ENCODE measurements at regions not wholly inside any gene's neighbourhood (a gene's known extent, or its start where the extent isn't known, plus 50 kb on each side); places are given as distances from the start of the nearest gene placed in this dataset.

GRCh38 chr2:117086943-117087250 is 727.6 kb upstream of the DDX18 start:
- Histone ChIP-seq H3K27me3 (ENCODE audit: insufficient read depth, low read length) (no peaks in the 10 kb centered on the region), H3K9ac (ENCODE audit: low read length) (no peak overlapping the region), H4K20me1 (ENCODE audit: insufficient read depth, low read length) (no peaks in the 10 kb centered on the region), H3K79me2 (ENCODE audit: insufficient read depth, low read length) (no peaks in the 10 kb centered on the region), H3K9me2 (ENCODE audit: low read depth, low read length) (no peaks in the 10 kb centered on the region), H3K4me3 (ENCODE audit: low read depth, low read length, poor library complexity, severe bottlenecking) (no peak overlapping the region), H3K4me2 (ENCODE audit: low read length) (no peak overlapping the region), H3K9me3 (ENCODE audit: low read length) (no peaks in the 10 kb centered on the region), H3K27ac (ENCODE audit: low read depth, low read length, poor library complexity, severe bottlenecking) (no peak overlapping the region), H3K36me3 (ENCODE audit: insufficient read depth, low read length) (no peaks in the 10 kb centered on the region), H3F3A (ENCODE audit: insufficient read depth, low read length) (no peaks in the 10 kb centered on the region), H2AFZ (ENCODE audit: low read length) (no peak overlapping the region), H3K4me1 (ENCODE audit: insufficient read depth, low read length, severe bottlenecking) (no peaks in the 10 kb centered on the region)
- TF ChIP-seq, protein P1, sequence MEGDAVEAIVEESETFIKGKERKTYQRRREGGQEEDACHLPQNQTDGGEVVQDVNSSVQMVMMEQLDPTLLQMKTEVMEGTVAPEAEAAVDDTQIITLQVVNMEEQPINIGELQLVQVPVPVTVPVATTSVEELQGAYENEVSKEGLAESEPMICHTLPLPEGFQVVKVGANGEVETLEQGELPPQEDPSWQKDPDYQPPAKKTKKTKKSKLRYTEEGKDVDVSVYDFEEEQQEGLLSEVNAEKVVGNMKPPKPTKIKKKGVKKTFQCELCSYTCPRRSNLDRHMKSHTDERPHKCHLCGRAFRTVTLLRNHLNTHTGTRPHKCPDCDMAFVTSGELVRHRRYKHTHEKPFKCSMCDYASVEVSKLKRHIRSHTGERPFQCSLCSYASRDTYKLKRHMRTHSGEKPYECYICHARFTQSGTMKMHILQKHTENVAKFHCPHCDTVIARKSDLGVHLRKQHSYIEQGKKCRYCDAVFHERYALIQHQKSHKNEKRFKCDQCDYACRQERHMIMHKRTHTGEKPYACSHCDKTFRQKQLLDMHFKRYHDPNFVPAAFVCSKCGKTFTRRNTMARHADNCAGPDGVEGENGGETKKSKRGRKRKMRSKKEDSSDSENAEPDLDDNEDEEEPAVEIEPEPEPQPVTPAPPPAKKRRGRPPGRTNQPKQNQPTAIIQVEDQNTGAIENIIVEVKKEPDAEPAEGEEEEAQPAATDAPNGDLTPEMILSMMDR (IDR thresholded peaks at IDR 0.05; ENCODE audit: low read length), result no peak
- no peak for TF ChIP-seq EZH2 (IDR thresholded peaks at IDR 0.05; ENCODE audit: borderline replicate concordance, low read length)

GRCh38 chr2:117087535-117088291 is 726.8 kb upstream of the DDX18 start:
- H3K79me2 ChIP-seq (ENCODE audit: insufficient read depth, low read length), result no peaks in the 10 kb centered on the region
- H2AFZ ChIP-seq (ENCODE audit: low read length), result no peak overlapping the region
- H3K9ac ChIP-seq (ENCODE audit: low read length), result no peak overlapping the region
- H3K36me3 ChIP-seq (ENCODE audit: insufficient read depth, low read length), result no peaks in the 10 kb centered on the region
- no peaks in the 10 kb centered on the region for H3K9me2 ChIP-seq (ENCODE audit: low read depth, low read length)
- H3K4me3 ChIP-seq (ENCODE audit: low read depth, low read length, poor library complexity, severe bottlenecking), result no peak overlapping the region
- no peaks in the 10 kb centered on the region for H4K20me1 ChIP-seq (ENCODE audit: insufficient read depth, low read length)
- no peak overlapping the region for H3K27ac ChIP-seq (ENCODE audit: low read depth, low read length, poor library complexity, severe bottlenecking)
- no peaks in the 10 kb centered on the region for H3K27me3 ChIP-seq (ENCODE audit: insufficient read depth, low read length)
- H3K4me2 ChIP-seq (ENCODE audit: low read length), result no peak overlapping the region
- TF ChIP-seq EZH2 (IDR thresholded peaks at IDR 0.05; ENCODE audit: borderline replicate concordance, low read length), result no peak
- TF ChIP-seq, protein P1 (IDR thresholded peaks at IDR 0.05; ENCODE audit: low read length), result no peak
- H3K4me1 ChIP-seq (ENCODE audit: insufficient read depth, low read length, severe bottlenecking), result no peaks in the 10 kb centered on the region
- no peaks in the 10 kb centered on the region for H3F3A ChIP-seq (ENCODE audit: insufficient read depth, low read length)
- no peaks in the 10 kb centered on the region for H3K9me3 ChIP-seq (ENCODE audit: low read length)

GRCh38 chr2:117091041-117091837 is 723.3 kb upstream of the DDX18 start:
- Histone ChIP-seq H3K4me3 (ENCODE audit: low read depth, low read length, poor library complexity, severe bottlenecking) (no peak overlapping the region), H3K27me3 (ENCODE audit: insufficient read depth, low read length) (no peaks in the 10 kb centered on the region), H3K36me3 (ENCODE audit: insufficient read depth, low read length) (no peaks in the 10 kb centered on the region), H3K4me2 (ENCODE audit: low read length) (no peak overlapping the region), H3K27ac (ENCODE audit: low read depth, low read length, poor library complexity, severe bottlenecking) (no peak overlapping the region), H3K9ac (ENCODE audit: low read length) (no peak overlapping the region), H2AFZ (ENCODE audit: low read length) (no peak overlapping the region), H3K9me3 (ENCODE audit: low read length) (no peaks in the 10 kb centered on the region), H3F3A (ENCODE audit: insufficient read depth, low read length) (no peaks in the 10 kb centered on the region), H3K79me2 (ENCODE audit: insufficient read depth, low read length) (no peaks in the 10 kb centered on the region), H4K20me1 (ENCODE audit: insufficient read depth, low read length) (no peaks in the 10 kb centered on the region), H3K4me1 (ENCODE audit: insufficient read depth, low read length, severe bottlenecking) (no peaks in the 10 kb centered on the region), H3K9me2 (ENCODE audit: low read depth, low read length) (no peaks in the 10 kb centered on the region)
- TF ChIP-seq EZH2 (IDR thresholded peaks at IDR 0.05; ENCODE audit: borderline replicate concordance, low read length), result no peak
